ENCODE measurements at regions not wholly inside any gene's neighbourhood (a gene's known extent, or its start where the extent isn't known, plus 50 kb on each side); places are given as distances from the start of the nearest gene placed in this dataset.

DNA sequence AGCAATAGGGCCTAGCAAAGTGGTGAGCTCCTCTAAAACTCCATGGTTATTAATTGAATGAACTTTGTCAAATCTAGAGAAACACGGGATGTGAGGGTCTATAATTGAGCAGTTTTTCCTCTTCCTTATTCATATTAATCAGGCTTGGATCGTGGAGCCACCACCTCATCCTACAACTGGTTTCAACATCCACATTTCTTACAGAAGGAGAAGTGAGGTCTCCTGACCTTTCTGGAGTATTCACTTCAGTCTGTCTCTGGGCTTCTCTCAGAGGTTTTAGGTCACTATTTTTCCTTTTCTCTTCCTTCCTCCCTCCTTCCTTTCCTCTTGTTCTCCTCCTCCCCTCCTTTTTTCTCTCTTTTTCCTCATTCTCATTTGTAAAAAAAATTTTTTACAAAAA lies 177.3 kb upstream of the ACTBL2 start:
- TF ChIP-seq, protein P1, sequence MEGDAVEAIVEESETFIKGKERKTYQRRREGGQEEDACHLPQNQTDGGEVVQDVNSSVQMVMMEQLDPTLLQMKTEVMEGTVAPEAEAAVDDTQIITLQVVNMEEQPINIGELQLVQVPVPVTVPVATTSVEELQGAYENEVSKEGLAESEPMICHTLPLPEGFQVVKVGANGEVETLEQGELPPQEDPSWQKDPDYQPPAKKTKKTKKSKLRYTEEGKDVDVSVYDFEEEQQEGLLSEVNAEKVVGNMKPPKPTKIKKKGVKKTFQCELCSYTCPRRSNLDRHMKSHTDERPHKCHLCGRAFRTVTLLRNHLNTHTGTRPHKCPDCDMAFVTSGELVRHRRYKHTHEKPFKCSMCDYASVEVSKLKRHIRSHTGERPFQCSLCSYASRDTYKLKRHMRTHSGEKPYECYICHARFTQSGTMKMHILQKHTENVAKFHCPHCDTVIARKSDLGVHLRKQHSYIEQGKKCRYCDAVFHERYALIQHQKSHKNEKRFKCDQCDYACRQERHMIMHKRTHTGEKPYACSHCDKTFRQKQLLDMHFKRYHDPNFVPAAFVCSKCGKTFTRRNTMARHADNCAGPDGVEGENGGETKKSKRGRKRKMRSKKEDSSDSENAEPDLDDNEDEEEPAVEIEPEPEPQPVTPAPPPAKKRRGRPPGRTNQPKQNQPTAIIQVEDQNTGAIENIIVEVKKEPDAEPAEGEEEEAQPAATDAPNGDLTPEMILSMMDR (IDR thresholded peaks at IDR 0.05; ENCODE audit: borderline replicate concordance, extremely low read depth, low read length, poor library complexity, severe bottlenecking), result no peak
- no peak for TF ChIP-seq EZH2 (IDR thresholded peaks at IDR 0.05; ENCODE audit: borderline replicate concordance, low read depth, low read length, severe bottlenecking)
